Gastroesophageal sphincter (tissue), 3 donors: ENCODE measurements at regions not wholly inside any gene's neighbourhood (a gene's known extent, or its start where the extent isn't known, plus 50 kb on each side); places are given as distances from the start of the nearest gene placed in this dataset.

ENCODE experiments used
- POLR2A ChIP-seq, 2 donors: fragments of 450-650 bp; IDR thresholded peaks; one replicate each; pipeline ENCODE4 v1.6.1; 2017; ENCODE audit warnings: antibody characterized with exemption in 2 of 2, mild to moderate bottlenecking in 2 of 2, moderate library complexity in 1 of 2
- POLR2AphosphoS5 ChIP-seq: sonication (generic); formaldehyde crosslinking; IDR thresholded peaks from one replicate; pipeline ENCODE4 v1.6.1; 2017; ENCODE audit warnings: antibody characterized with exemption
- TF ChIP-seq, protein P1 (sequence below), 4 experiments: fragments of 200-600 bp in 2 of 4; fragments of 450-650 bp in 2 of 4; sonication (generic) in 1 of 4; IDR thresholded peaks; one replicate each; pipeline ENCODE4 v1.5.1; 2017 to 2019; ENCODE audit warnings: antibody characterized with exemption in 4 of 4, mild to moderate bottlenecking in 2 of 4, moderate library complexity in 2 of 4

DNA sequence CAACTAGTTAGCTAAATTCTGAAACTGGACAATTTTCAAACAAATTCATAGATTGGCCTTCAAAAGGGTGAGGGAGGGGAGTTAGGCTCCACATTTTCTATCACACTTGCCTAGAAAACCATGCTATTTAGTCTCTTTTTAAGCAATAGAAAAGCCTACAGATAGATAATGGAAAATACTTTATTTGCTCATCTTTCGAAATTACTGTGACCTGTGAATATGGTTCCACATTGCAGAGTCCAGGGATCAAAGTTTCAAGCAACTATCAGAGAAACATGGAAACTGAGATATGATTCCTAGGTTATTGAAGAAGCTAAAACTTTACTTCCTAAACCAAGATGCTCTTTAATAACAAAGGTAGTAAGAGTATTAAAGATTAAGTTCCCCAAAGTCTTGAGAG is 176.6 kb upstream of the NECTIN3 start:
- TF ChIP-seq, protein P1, sequence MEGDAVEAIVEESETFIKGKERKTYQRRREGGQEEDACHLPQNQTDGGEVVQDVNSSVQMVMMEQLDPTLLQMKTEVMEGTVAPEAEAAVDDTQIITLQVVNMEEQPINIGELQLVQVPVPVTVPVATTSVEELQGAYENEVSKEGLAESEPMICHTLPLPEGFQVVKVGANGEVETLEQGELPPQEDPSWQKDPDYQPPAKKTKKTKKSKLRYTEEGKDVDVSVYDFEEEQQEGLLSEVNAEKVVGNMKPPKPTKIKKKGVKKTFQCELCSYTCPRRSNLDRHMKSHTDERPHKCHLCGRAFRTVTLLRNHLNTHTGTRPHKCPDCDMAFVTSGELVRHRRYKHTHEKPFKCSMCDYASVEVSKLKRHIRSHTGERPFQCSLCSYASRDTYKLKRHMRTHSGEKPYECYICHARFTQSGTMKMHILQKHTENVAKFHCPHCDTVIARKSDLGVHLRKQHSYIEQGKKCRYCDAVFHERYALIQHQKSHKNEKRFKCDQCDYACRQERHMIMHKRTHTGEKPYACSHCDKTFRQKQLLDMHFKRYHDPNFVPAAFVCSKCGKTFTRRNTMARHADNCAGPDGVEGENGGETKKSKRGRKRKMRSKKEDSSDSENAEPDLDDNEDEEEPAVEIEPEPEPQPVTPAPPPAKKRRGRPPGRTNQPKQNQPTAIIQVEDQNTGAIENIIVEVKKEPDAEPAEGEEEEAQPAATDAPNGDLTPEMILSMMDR (IDR thresholded peaks at IDR 0.05): no peak
- no peak for TF ChIP-seq POLR2A (IDR thresholded peaks at IDR 0.05)
- no peak for TF ChIP-seq POLR2AphosphoS5
